ENCODE measurements at regions not wholly inside any gene's neighbourhood (a gene's known extent, or its start where the extent isn't known, plus 50 kb on each side); places are given as distances from the start of the nearest gene placed in this dataset.

DNA sequence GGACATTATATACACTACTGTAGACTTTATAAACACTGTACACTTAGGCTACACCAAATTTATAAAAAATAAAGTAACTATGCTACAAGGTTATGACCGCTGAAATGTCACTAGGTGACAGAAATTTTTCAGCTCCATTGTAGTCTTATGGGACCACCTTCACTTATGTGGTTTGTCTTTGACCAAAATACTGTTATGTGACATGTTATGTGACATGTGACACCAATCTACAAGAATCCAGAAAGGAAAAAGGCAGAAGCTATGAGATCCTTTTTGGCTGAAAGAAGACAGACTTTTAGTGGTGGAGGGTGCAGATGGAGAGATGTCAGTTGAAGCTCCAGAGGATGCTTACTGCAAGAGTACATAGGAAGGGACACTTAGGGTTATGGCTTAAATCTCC lies 1378.4 kb upstream of the TENM4 start:
- DNase-seq: no peak

DNA sequence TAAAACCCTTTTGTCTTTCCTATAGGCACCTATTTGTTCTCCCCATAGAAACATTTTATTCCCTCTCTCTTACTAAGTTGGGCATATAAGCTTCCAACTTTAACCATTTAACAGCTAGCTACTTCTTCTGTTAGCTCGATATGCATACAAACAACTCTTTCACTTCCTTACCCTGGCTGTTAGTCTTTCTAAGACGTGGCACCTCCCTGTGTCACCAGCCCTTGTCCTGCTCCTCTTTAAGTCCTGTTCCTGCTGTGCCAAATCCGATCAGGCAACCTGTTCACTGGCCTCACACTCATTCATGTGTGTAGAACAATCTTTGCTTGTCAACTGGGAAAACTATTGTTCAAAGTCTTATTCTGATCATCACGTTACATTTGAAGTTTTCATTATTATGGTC lies 1376.1 kb upstream of the TENM4 start:
- DNase-seq: no peak

DNA sequence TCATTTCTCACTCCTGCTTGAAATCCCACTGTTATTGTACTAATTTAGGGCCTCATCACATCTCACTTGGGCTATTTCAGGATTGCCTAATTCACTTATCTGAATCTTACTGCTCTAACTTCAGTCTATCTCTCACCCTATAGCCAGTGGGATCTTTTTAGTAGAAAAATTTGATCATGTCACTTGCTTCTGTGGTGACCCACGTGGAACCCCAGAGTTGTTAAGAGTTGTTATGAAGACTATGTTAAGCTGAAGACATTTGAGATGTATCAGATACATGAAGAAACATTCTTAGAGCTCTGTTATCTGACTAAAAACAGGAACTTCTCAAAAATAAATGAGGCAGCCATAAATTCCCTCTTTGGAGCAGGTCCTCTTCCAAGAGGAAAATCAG lies 1375.6 kb upstream of the TENM4 start:
- DNase-seq: no peak

DNA sequence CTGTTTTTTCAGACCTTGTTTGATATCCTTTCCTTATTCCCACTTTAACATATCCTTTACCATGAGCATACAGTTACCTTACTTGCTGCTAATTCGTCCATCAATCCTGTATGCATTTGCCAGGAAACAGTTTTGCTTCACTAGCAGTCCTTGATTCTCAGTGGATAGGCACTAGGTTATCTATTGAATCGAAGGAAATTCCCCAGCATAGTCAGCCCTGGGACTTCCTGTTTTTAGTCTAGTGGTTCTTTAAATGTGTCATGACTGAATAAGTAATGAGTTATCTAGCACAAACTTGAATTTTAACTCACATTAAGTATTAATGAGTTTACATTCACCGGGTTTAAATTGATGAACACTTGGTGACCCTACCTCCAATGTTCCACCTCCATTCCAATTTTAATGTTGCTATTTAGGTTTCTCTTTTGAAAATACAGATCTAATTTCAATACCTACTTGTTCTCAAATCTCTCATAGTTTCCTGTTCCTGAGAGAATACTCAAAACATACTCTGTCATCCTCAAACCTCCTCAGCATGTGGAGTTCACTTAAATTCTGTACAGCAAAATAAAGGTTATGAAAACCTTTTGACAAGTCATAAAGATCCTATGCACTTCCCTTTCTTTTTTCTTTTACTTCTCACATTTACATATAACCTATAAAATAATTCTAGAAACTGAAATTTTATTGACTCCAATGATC lies 1375.1 kb upstream of the TENM4 start:
- DNase-seq: no peak

DNA sequence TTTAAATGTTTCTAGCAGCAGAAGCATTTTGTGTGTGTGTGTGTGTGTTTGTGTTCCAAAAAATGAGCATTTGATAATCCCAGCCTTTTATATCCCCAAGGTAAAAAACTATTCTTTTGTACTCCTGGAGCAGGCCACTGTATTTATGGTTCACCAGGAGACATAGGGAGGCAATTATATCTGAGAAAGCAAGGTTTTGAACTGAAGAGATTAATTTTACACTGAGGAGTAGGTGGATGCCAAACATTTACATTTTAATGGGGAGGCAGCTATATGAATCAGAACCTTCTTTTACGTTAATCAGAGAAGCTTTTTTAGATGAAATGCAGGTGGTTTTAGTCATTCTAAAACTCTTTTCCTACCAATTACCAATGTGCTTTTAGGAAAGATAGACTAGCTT lies 1374.0 kb upstream of the TENM4 start:
- DNase-seq: no peak

DNA sequence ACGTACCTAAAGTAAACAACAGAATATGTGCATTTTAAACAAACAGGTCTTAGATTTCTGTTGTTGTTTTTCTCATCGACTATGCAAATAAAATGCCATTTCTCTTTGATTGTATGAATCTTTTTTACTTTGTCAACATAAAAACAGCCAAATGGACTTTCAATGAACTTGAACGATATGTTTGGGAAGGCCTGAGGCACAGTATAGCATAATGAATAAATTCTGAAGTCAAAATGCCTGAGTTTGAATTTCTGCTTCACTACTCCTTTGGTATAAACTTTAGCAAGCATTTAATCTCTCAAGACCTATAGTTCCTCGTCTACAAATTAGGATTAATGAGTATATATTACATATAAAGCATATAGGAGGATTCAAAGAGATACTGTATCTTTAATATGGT lies 1369.9 kb upstream of the TENM4 start:
- DNase-seq: no peak

DNA sequence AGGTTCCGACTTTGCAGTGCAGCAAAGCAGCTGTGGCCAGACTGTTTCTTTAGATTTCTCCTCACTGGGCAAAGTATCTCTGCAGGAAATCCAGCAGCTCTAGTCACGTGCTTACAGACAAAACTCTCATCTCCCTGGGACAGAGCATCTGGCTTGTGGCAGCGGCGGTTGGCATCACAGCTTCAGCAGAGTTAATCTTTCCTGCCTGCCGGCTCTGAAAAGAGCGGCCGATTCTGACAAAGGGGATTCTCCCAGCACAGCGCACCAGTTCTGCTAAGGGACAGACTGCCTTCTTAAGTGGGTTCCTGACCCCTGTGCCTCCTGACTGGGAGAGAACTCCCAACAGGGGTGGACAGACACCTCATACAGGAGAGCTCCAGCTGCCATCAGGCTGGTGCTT lies 1357.3 kb upstream of the TENM4 start:
- no peak for DNase-seq

DNA sequence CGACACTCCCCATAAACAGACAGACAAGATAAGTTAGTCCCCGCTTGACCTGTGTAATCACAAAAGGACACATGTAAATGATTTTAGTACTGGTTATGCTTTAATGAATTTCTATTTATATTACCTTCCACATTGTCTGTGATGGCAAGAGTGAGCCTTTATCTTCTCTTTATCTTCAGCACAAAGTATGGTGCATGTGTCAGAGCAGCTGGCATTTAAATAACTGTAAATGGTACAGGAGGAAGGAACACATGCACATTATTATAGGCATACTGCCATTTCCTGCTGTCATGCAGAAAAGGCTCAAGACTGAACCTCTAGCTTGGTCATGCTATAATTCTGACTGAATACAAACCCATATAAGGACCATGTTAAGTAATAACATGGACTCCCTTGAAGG lies 1342.7 kb upstream of the TENM4 start:
- DNase-seq: no peak

DNA sequence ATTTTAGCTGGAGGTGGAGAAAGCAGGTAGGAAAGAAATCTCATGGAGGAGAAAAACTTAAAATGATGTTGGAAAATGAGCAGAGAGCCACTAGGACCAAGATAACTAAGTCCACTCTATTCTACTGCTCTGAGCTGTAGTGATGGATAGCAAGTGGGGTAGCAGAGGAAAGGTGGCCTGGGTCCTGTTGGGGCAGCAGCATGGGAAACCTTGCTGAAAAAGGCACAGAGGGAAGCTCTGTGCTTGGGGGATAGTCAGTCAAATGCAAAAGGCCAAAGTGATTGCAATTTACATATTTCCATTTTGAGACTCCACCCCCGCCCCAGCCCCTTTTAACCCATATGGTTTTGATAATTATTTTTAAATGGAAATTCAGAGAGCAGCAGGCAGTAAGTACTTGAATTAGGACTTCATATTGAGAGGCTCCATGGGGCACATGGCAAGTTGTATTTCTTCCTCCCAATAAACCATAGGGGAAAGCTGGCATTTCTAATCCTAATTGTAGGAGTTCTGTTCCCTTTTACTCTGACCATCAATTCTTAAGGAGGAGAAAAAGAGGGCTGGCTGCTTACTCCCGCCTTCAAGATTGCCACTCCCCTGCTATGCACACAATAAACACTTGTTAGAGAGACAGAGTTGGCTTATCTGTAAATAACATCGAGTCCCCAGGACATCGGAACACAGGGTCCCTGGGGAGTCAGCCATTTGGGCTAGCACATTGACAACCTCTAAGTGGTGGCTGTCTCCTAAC lies 1341.5 kb upstream of the TENM4 start:
- DNase-seq: no peak

DNA sequence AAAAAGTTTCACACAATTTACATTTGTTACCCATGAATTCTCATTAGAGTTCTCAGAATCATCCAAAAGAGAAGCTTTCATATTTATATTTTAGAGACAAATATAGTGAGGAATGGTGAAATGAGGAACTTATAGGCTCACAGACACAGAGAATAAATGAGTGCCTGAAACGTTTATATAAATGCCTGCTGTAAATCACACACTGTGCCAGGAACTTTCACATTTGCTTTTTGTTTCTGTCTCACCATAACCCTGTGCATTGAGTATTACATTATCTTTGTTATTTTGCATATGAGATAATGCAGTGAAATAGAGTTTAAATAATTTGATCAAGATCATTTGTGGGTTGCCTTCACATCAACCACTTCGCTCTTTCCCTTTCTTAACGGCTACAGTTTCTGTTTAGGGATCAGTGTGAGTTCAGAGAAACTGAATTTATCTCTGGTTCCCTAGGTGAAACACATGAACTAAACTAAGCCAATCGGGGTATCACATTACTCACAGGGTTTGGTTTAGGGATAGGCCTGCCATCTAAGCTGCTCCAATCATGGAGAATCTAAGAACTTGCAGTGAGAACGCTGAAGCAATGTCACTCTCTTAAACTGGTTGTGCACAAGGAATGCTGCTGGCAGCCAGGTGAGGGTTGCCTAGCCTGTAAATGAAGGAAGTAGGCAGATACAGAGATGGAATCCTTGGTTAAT lies 1339.2 kb upstream of the TENM4 start:
- DNase-seq: no peak

DNA sequence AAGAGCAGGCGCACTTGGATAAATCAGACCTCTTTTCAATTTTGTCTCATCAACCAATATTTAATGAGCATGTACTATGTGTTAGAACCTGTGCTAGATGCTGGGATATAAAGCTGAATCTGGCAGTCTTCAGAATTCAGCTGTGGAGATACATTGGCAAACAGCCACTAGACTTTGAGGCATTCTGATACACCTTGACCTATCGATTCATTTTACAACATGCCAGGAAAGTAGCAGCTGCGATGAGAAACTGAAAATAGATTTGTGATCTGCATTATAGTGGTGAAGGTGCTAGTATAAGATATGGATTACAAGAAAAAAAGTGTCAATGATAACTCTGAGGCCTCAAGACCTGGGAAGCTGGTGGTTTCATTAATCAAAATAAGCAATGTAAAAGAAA lies 1338.1 kb upstream of the TENM4 start:
- DNase-seq: no peak

DNA sequence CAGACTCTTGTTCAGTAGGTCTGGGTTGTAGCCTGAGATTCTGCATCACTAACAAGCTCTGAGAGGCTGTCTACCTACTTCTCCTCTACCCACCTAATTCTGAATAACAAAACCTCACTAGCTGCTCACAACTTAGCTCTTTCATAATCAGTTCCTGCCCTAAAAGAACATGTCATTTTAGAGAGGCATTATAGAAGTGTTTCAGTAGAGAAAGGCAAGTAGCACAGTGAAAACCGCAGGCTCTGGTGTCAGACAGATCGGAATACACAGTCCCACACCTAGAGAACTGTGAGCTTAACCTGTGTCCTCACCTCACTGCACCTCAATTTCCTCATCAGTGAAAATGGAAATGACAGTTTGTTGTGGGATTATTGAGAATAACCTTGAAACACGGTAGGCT lies 1337.6 kb upstream of the TENM4 start:
- DNase-seq: no peak

DNA sequence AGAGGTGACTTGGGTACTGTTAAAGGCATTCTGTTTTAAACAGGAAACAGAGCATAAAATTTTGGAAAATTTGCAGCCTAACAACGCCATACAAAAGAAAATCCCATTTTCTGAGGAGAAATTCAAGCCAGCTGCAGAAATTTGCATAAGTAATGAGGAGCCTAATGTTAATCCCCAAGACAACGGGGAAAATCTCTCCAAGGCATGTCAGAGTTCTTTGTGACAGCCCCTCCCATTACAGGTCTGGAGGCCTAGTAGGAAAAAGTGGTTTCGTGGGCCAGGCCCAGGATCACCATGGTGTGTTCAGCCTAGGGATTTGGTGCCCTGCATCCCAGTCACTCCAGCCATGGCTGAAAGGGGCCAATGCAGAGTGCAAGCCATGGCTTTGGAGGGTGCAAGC lies 1333.1 kb upstream of the TENM4 start:
- no peak for DNase-seq

DNA sequence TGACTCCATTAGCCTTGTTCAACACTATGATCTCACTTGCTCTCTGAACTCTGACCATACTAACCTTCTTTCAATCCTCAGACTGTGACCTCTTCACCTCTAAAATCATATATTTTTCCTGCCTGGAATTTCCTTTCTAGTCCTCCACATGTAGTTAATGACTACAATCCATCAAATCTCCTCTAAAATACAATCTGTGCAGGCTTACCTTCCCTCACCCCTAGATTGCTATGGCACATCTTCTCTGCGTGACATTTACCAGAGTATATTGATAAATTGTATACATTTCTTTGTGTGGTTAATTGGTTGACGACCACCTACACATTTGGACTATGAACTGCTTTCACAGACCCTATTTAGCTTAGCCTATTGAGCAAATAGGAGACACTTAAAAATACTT lies 1330.2 kb upstream of the TENM4 start:
- no peak for DNase-seq

DNA sequence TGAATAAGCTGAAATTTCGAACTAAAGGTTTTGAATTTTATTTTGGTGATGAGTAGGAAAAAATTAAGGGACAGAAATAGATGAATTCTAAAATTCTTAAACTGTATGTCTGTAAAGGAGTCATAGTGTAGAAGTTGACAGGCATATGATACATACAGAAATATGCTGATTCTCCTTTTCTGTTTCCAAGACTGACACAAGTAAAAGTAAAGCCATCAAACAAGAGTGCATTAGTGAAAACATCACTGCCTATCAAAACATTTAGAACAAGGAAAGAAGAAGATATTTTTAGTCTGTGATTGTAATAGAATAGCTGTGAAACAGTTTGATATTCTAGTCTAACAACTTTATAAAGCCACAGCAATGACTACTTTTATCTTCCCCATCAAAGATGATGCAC lies 1318.0 kb upstream of the TENM4 start:
- no peak for DNase-seq

DNA sequence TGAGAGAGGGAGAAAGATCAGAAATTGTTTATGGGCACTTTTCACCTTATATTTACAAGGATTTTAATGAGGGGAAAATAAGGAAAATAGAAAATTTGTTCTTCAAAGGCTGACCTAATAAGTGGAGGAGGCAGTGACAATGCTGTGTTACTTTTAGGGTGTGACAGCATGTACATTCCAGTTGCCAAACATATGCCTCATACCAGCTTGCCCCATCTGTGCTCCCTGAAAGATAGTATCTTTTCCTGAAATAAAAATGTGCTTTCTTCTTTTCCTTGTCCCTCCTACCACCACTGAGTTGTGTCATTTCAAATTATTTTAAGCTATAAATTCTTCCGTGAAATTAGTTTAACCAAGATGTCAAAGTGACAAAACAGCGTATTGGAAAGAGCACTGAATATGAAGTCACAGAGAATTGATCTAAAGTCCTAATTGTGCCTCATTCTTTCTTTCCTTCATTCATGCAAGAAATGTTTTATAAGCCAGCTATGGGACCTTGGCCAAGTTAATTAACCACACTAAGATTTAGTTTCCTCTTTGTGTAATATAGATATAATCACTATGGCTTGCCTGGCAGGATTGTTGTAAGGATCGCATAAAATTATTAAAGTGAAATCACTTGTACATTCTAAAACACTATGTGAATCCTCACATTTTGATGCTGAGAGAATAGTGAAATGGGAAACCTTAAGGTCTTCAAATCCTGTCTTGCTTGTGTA lies 1307.5 kb upstream of the TENM4 start:
- no peak for DNase-seq

DNA sequence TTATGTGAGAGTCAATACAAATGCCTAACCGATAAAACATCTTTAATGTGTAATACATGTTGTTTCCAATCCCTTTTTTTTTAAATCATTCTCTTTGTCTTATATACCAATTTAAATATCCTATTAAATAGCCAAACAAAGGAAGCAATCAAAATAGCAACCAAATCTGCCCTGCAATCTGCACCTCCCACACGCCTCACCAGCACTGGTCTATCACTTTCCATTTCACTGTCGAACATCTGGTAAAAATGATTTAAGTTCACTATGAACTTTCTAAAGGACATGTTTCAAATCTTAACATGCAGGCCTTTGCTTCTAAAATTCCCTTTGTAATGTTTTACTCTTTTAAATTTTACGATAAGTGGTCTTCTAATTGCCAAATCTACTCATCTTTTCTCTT lies 1305.5 kb upstream of the TENM4 start:
- DNase-seq: no peak

DNA sequence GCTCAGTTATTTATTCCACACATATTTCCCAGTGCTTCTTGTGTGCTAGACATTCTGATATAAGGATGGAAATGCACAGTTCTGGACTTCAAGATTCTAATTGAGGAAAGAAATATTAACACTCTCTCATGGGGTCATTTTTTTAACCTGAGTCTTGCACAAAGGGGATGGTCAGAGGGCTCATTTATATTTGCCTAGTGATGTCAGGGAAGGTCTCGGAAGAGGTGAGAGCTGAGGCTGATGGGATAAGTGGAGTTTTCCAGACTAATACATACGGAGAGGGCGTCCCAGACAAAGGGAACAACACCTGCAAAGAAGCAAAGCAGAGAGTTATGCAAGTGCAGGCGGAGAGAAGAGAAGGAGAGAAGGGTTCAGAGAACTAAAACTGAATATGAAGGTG lies 1304.6 kb upstream of the TENM4 start:
- no peak for DNase-seq

DNA sequence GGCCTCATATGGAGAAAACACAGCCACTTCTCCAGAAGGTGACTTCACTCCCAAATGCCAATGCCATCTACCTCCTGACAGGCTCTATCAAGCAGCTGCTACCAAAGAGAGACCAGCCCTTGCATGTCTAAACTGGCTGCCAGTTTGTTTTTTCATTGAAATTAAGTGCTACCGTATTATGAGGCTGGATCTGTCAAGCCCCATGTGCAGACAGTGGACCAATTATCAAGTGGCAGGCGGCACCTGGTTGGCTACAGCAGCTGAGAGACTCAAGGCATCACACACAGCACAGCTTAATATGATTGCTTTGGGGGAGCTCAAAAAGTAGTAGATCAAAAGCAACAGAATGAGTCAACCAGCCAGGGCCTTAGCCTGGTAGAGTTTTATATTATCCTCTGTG lies 1293.0 kb upstream of the TENM4 start:
- no peak for DNase-seq

DNA sequence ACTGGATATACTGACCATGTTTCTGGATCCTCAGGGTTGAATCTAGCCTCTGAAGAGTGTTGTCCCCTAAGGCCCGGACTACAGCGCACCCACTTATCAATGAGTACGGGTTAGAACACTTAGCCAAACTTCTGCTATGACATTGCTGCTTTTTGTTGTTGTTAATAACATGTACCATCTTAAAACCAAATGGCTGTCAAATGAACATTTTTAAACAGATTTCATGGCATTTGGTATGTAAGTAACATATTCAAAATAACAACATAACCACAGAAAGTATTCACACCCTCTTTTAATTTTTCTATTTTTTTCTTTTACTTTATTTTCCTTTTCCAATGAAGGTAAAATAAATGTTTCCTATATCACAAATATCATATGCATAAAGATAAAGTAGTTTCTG lies 1292.5 kb upstream of the TENM4 start:
- no peak for DNase-seq

DNA sequence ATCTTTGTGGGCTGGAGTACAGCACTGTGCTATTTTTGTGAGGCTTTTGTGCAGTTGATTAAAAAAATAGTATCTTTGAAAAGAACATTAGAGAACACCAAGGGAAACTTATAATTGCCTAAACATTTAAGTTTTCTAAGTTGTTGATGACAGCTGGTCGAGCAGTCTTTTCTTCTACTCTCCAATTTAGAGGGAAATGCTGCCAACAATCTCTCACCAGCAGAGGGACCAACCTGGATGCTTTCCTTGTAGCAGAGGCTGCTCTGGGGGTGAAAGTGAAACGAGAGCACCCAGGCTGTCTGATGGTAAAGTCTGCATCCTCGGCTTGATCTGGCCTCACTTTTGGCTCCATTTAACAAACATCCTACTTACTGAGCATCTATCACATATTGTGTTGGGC lies 1286.5 kb upstream of the TENM4 start:
- no peak for DNase-seq

DNA sequence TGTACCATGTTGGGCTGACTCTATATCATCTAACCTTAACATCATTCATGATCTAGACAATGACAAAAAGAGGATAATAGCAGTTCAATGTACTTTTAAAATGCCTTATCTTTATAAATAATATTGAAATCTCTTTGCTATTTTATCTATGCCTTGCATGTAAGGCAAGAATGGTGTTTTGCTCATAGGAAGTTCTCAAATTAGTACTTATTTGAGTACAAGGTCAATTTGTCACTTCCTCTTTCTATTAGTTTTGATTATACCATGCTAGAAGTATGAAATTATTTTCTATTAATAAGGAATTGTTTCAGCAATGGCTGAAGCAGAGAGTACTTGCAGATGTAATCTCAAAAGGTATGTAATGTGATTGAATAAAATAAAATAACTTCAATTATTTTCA lies 1285.4 kb upstream of the TENM4 start:
- no peak for DNase-seq

DNA sequence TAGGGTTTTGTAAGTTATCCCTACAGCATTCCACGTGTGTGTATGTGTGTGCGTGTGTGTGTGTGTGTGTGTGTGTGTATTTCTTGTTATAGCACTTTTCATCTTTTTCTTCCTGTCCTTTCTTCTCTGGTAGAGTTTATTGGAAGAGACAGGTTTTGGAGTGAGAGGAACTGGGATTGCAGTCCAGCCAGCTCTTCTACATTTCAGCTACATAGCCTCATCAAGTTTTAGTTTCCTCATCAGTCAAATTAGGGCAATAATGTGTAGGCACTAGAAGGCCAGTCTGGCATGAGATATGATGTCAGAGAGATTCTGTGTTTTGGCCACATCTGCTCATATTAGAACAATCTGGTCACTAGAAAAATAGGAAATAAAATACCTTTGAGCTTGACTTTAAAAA lies 1283.5 kb upstream of the TENM4 start:
- DNase-seq: no peak

DNA sequence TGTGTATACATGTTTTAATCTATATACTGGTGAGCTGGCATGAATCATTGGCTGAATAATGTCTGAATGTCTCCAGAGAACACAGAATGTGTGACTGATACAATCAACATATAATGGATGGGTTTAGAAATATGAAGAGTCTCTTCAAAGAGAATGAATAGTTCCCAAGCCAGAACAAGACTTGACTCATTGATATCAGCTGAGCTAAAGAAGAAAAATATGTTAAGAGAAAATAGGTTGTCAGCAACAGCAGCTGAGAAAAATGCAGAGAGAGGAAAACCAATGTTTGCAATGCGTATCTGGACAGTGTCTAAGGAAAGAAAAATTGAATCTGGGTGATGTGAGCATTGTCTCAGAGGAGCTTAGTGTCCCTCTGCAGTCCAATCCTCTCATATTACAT lies 1281.8 kb upstream of the TENM4 start:
- no peak for DNase-seq
